ENCODE measurements at regions not wholly inside any gene's neighbourhood (a gene's known extent, or its start where the extent isn't known, plus 50 kb on each side); places are given as distances from the start of the nearest gene placed in this dataset.

DNA sequence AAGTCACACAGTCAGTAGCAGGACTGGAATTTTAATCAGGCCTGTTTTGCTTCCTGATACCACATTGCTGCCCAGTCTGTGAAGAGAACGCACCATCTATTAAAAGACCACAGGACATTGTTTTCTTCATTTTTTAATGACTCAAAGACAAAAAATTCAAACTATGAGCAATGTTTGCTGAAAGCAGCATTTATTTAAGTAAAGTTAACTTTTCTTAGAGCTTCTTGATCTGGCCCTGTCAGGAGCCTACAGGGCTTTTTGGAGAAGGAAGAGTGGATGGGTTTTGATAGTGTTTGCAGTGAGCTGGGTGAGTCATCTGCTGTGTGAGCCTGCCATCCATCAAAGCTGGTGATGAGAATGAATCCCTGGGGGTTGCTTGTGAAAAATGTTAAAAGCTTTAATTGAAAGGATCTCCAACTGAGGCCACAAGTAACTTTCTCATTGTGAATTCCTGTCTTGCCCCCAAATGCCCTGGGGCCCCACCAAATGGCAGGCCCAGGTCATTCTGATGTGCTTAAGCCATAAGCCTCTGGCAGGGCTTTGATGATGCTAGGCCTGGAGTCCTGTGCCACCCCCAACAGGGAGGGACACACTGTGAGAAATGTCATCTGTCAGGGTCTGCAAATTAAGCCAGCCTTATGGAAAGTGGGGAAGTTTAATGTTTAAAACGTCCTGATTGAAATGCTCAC lies 136.2 kb upstream of the PFN2 start:
- Histone ChIP-seq H3K4me1 (ENCODE audit: low read depth) (peaks cover 13% of the 10 kb centered on the region), H3K27ac (peak overlapping the region; percentile 39), H3K9me3 (ENCODE audit: low read depth) (no peaks in the 10 kb centered on the region), H3K36me3 (no peaks in the 10 kb centered on the region), H3K27me3 (no peaks in the 10 kb centered on the region), H3K4me3 (no peak overlapping the region)
- DNase-seq (ENCODE audit: low read depth in 1 of 2, low spot score in 1 of 2) = peak in 1 of 2 donors; percentile 94
- TF ChIP-seq CTCF (IDR thresholded peaks at IDR 0.05; ENCODE audit: low read depth, low read length) = no peak

- Histone ChIP-seq H3K36me3 (no peaks in the 10 kb centered on the region), H3K9me3 (ENCODE audit: low read depth) (no peaks in the 10 kb centered on the region)
Measured at GRCh38 chr3:150105886-150106612, 135.4 kb upstream of the PFN2 start.

DNA sequence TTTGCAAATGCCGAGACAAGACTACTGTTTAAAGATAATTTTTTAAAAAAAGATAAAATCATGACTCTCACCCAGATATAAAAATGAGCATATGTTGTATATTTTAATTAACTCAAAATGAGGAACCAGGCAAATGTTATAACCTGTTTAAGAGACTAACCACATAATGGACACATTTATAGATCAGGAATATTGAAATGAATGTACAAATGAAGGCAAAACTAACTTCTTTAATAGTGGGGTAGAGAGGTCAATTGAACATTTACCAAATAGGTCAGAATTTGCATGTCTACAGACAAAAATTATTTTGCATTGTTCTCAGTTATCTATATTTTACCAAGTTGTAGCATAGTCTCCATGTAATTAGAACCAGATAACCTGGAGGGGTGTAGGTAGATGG lies 134.3 kb upstream of the PFN2 start:
- Histone ChIP-seq H3K27ac (no peak overlapping the region), H3K4me1 (ENCODE audit: low read depth) (peaks cover 13% of the 10 kb centered on the region), H3K9me3 (ENCODE audit: low read depth) (no peaks in the 10 kb centered on the region), H3K27me3 (no peaks in the 10 kb centered on the region), H3K36me3 (no peaks in the 10 kb centered on the region), H3K4me3 (no peak overlapping the region)
- no peak for DNase-seq (ENCODE audit: low read depth in 1 of 2, low spot score in 1 of 2)
- no peak for TF ChIP-seq CTCF (IDR thresholded peaks at IDR 0.05; ENCODE audit: low read depth, low read length)

More at GRCh38 chr3:150105886-150106612, 135.4 kb upstream of the PFN2 start:
- no peak for TF ChIP-seq CTCF (IDR thresholded peaks at IDR 0.05; ENCODE audit: low read depth, low read length)
- no peak for DNase-seq (ENCODE audit: low read depth in 1 of 2, low spot score in 1 of 2)
- no peaks in the 10 kb centered on the region for H3K27me3 ChIP-seq
- peak overlapping the region; percentile 39 for H3K27ac ChIP-seq
- no peak overlapping the region for H3K4me3 ChIP-seq
- H3K4me1 ChIP-seq (ENCODE audit: low read depth) = peaks cover 13% of the 10 kb centered on the region

DNA sequence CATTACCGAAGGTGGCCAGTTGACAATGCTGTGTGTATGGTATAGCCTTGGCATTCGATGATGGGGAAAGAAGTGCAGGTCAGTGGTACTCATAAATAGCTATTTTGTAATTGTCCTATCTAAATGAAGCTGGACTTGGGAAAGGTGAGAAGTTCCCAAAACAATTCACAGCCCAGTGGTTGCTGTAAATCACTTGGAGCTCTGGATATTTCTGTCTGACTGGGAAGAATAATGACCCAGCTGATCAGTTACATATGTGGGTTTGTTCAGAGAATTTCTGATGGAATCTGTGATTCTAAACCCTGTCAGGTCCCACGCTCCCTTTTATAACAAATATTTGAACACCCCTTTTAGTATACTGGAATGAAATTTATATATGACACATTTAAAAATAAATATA lies 133.9 kb upstream of the PFN2 start:
- TF ChIP-seq CTCF (IDR thresholded peaks at IDR 0.05; ENCODE audit: low read depth, low read length) = no peak
- Histone ChIP-seq H3K4me3 (no peak overlapping the region), H3K27ac (no peak overlapping the region), H3K36me3 (no peaks in the 10 kb centered on the region), H3K4me1 (ENCODE audit: low read depth) (peaks cover 13% of the 10 kb centered on the region), H3K9me3 (ENCODE audit: low read depth) (no peaks in the 10 kb centered on the region), H3K27me3 (no peaks in the 10 kb centered on the region)
- DNase-seq (ENCODE audit: low read depth in 1 of 2, low spot score in 1 of 2) = no peak

GRCh38 chr3:150101016-150101415 lies 130.3 kb upstream of the PFN2 start:
- Histone ChIP-seq H3K27ac (no peak overlapping the region), H3K4me1 (ENCODE audit: low read depth) (no peaks in the 10 kb centered on the region), H3K4me3 (no peak overlapping the region), H3K9me3 (ENCODE audit: low read depth) (no peaks in the 10 kb centered on the region), H3K27me3 (no peaks in the 10 kb centered on the region), H3K36me3 (no peaks in the 10 kb centered on the region)
- no peak for TF ChIP-seq CTCF (IDR thresholded peaks at IDR 0.05; ENCODE audit: low read depth, low read length)
- no peak for DNase-seq (ENCODE audit: low read depth in 1 of 2, low spot score in 1 of 2)

Measured in cardiac muscle cell (in vitro differentiated cells and primary cell).